Stimulated activated CD8-positive, alpha-beta memory T cell treated with anti-CD3 and anti-CD28 coated beads, Interleukin-4, amount 100 ng/mL, for 1 hour (primary cell): ENCODE measurements at regions not wholly inside any gene's neighbourhood (a gene's known extent, or its start where the extent isn't known, plus 50 kb on each side); places are given as distances from the start of the nearest gene placed in this dataset.

ENCODE experiments used
- DNase-seq, 2 donors: peaks; one replicate each; pipeline ENCODE4 v3.0.0-alpha.2; 2020; ENCODE audit warnings: low read depth in 2 of 2, low spot score in 1 of 2

GRCh38 chr2:238632181-238633060 is 205.7 kb downstream of the ASB1 start:
- no peak for DNase-seq

GRCh38 chr2:238633426-238634328 is 206.9 kb downstream of the ASB1 start:
- no peak for DNase-seq

GRCh38 chr2:238634701-238635357 is 208.1 kb downstream of the ASB1 start:
- no peak for DNase-seq

GRCh38 chr2:238635647-238636051 is 208.9 kb downstream of the ASB1 start:
- no peak for DNase-seq

GRCh38 chr2:238636269-238637073 is 209.7 kb downstream of the ASB1 start:
- DNase-seq = no peak

GRCh38 chr2:238638100-238638981 is 209.5 kb upstream of the TWIST2 start:
- DNase-seq = no peak

- DNase-seq = no peak
These were observed 208.8 kb upstream of the TWIST2 start for GRCh38 chr2:238638982-238639628.

- DNase-seq = no peak
These were observed 207.4 kb upstream of the TWIST2 start for GRCh38 chr2:238640486-238640885.

- no peak for DNase-seq
These were observed 204.9 kb upstream of the TWIST2 start for GRCh38 chr2:238642973-238643372.

- DNase-seq = no peak
These were observed 204.4 kb upstream of the TWIST2 start for GRCh38 chr2:238643400-238643907.

GRCh38 chr2:238644095-238645081 is 203.5 kb upstream of the TWIST2 start:
- no peak for DNase-seq

GRCh38 chr2:238645095-238645494 is 202.8 kb upstream of the TWIST2 start:
- no peak for DNase-seq

- no peak for DNase-seq
These were observed 202.2 kb upstream of the TWIST2 start for GRCh38 chr2:238645716-238646115.

GRCh38 chr2:238646281-238646680 is 201.6 kb upstream of the TWIST2 start:
- DNase-seq = no peak

- no peak for DNase-seq
These were observed 201.1 kb upstream of the TWIST2 start for GRCh38 chr2:238646803-238647202.

GRCh38 chr2:238649123-238649522 is 198.8 kb upstream of the TWIST2 start:
- DNase-seq = no peak

- no peak for DNase-seq
These were observed 197.9 kb upstream of the TWIST2 start for GRCh38 chr2:238649936-238650518.
